ENCODE measurements at regions not wholly inside any gene's neighbourhood (a gene's known extent, or its start where the extent isn't known, plus 50 kb on each side); places are given as distances from the start of the nearest gene placed in this dataset.

- in situ Hi-C loops (cut with HindIII; ENCODE audit: low sequenced_read_pairs) = no loop called here
- H3K4me3 ChIP-seq (ENCODE audit: low read depth, low read length) = no peak overlapping the region
- no peak for DNase-seq (ENCODE audit: low read depth)
- TF ChIP-seq CTCF (IDR thresholded peaks at IDR 0.05; ENCODE audit: low read depth, low read length, missing control alignments) = no peak
These were observed 267.4 kb downstream of the GABRG2 start for GRCh38 chr5:162334944-162335343.

- no peak for TF ChIP-seq CTCF (IDR thresholded peaks at IDR 0.05; ENCODE audit: low read depth, low read length, missing control alignments)
- DNase-seq (ENCODE audit: low read depth) = no peak
- no peak overlapping the region for H3K4me3 ChIP-seq (ENCODE audit: low read depth, low read length)
- in situ Hi-C loops (cut with HindIII; ENCODE audit: low sequenced_read_pairs) = no loop called here
These were observed 292.9 kb downstream of the GABRG2 start for GRCh38 chr5:162360373-162360931.

- no peak for DNase-seq (ENCODE audit: low read depth)
- TF ChIP-seq CTCF (IDR thresholded peaks at IDR 0.05; ENCODE audit: low read depth, low read length, missing control alignments) = no peak
- H3K4me3 ChIP-seq (ENCODE audit: low read depth, low read length) = no peak overlapping the region
- in situ Hi-C loops (cut with HindIII; ENCODE audit: low sequenced_read_pairs) = no loop called here
These were observed 304.7 kb downstream of the GABRG2 start for GRCh38 chr5:162372256-162372655.

- H3K4me3 ChIP-seq (ENCODE audit: low read depth, low read length) = no peak overlapping the region
- in situ Hi-C loops (cut with HindIII; ENCODE audit: low sequenced_read_pairs) = no loop called here
- TF ChIP-seq CTCF (IDR thresholded peaks at IDR 0.05; ENCODE audit: low read depth, low read length, missing control alignments) = no peak
- no peak for DNase-seq (ENCODE audit: low read depth)
These were observed 310.3 kb downstream of the GABRG2 start for GRCh38 chr5:162377895-162378294.

- no peak for TF ChIP-seq CTCF (IDR thresholded peaks at IDR 0.05; ENCODE audit: low read depth, low read length, missing control alignments)
- in situ Hi-C loops (cut with HindIII; ENCODE audit: low sequenced_read_pairs) = no loop called here
- no peak overlapping the region for H3K4me3 ChIP-seq (ENCODE audit: low read depth, low read length)
- DNase-seq (ENCODE audit: low read depth) = no peak
These were observed 315.3 kb downstream of the GABRG2 start for GRCh38 chr5:162382839-162383238.

GRCh38 chr5:162384225-162384624, 316.7 kb downstream of the GABRG2 start:
- H3K4me3 ChIP-seq (ENCODE audit: low read depth, low read length) = no peak overlapping the region
- no peak for TF ChIP-seq CTCF (IDR thresholded peaks at IDR 0.05; ENCODE audit: low read depth, low read length, missing control alignments)
- in situ Hi-C loops (cut with HindIII; ENCODE audit: low sequenced_read_pairs) = no loop called here
- DNase-seq (ENCODE audit: low read depth) = no peak

- TF ChIP-seq CTCF (IDR thresholded peaks at IDR 0.05; ENCODE audit: low read depth, low read length, missing control alignments) = no peak
- no peak overlapping the region for H3K4me3 ChIP-seq (ENCODE audit: low read depth, low read length)
- in situ Hi-C loops (cut with HindIII; ENCODE audit: low sequenced_read_pairs) = no loop called here
- no peak for DNase-seq (ENCODE audit: low read depth)
These were observed 324.3 kb downstream of the GABRG2 start for GRCh38 chr5:162391833-162392232.
